Lower leg skin (tissue), 4 donors: ENCODE measurements at regions not wholly inside any gene's neighbourhood (a gene's known extent, or its start where the extent isn't known, plus 50 kb on each side); places are given as distances from the start of the nearest gene placed in this dataset.
"Not testable (repeated sequence)": the region's sequence is repeated elsewhere in the genome, so short reads cannot be mapped to it uniquely, and the experiment has no call there.

Experiments used
- DNase-seq, 2 donors: peaks; one replicate each; pipeline ENCODE4 v3.0.0-alpha.2; 2019; ENCODE audit warnings: low spot score in 2 of 2
- H3K4me3 ChIP-seq: fragments of 200-600 bp; sonication (generic); 2 replicates; pipeline ENCODE4 v1.5.1; 2017; ENCODE audit warnings: mild to moderate bottlenecking, low read depth; ENCODE audit not compliant: poor library complexity, severe bottlenecking
- CTCF ChIP-seq, 3 donors: fragments of 450-650 bp; IDR thresholded peaks; one replicate each; pipeline ENCODE4 v1.5.1; 2016; ENCODE audit warnings: antibody characterized with exemption in 3 of 3, mild to moderate bottlenecking in 3 of 3, moderate library complexity in 2 of 3
- POLR2A ChIP-seq, 2 donors: fragments of 450-650 bp; IDR thresholded peaks; one replicate each; pipeline ENCODE4 v1.6.1; 2016 to 2017; ENCODE audit warnings: antibody characterized with exemption in 2 of 2, mild to moderate bottlenecking in 1 of 2, moderate library complexity in 1 of 2
- WGBS, 2 donors: methylation state at CpG; one replicate each; pipeline ENCODE4 v1.1.5; 2018; 5-methylcytosine and 5-hydroxymethylcytosine counted together
- intact Hi-C: fragments of 100-400 bp; cut with DNase I; formaldehyde crosslinking; loops from one replicate; pipeline ENCODE4 v1.15.0; 2023; ENCODE audit warnings: low total_unique reads

- WGBS, 2 donors, result 20 to 23% methylated on average over 2 of the region's 2 CpGs
- intact Hi-C loops, result no loop called here
- no peak overlapping the region for H3K4me3 ChIP-seq
- TF ChIP-seq POLR2A (IDR thresholded peaks at IDR 0.05), result no peak
- no peak for TF ChIP-seq CTCF (IDR thresholded peaks at IDR 0.05)
- no peak for DNase-seq
Measured at GRCh38 chr5:10019236-10019635, 230.5 kb downstream of the ATPSCKMT start.

- intact Hi-C loops, result no loop called here
- no peak overlapping the region for H3K4me3 ChIP-seq
- 70 to 77% methylated on average over 5 of the region's 5 CpGs for WGBS, 2 donors
- DNase-seq, result no peak
- no peak for TF ChIP-seq POLR2A (IDR thresholded peaks at IDR 0.05)
- TF ChIP-seq CTCF (IDR thresholded peaks at IDR 0.05), result no peak
Measured at GRCh38 chr5:10018201-10019069, 231.3 kb downstream of the ATPSCKMT start.

DNA sequence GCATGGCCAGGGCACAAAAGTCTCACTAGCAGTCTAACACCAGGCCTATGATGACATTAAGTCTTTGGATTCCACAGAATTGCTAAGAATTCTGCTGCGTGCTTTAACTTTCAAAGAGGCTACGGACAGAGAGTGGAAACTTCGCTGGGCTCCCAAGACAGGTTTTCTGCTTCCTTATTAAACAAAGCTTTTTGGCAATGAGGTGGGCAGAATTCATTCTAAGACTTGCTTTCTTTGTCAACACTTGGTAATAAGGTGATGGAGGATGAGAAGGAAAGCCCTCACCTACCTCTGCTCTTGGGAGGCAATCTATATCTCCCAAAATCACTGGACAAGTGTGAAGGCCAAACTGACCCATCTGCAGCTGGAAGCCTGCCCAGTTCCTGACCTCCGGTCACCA, 231.9 kb downstream of the ATPSCKMT start:
- DNase-seq, result no peak
- intact Hi-C loops, result no loop called here
- H3K4me3 ChIP-seq, result no peak overlapping the region
- 69 to 73% methylated on average over 4 of the region's 4 CpGs for WGBS, 2 donors
- TF ChIP-seq POLR2A (IDR thresholded peaks at IDR 0.05) (no peak), CTCF (IDR thresholded peaks at IDR 0.05) (no peak)

DNA sequence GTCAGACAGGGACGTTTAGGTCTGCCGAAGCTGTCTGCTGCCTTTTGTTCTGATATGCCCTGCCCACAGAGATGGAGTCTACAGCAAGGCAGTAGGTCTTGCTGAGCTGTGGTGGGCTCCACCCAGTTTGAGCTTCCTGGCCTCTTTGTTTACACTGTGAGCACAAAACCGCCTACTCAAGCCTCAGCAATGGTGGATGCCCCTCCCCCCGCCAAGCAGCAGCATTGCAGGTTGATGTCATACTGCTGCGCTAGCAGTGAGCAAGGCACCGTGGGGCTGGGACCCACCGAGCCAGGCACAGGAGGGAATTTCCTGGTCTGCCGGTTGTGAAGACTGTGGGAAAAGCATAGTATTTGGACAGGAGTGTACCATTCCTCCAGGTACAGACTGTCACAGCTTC, 233.1 kb downstream of the ATPSCKMT start:
- WGBS, 2 donors, result 81 to 85% methylated on average over 8 of the region's 8 CpGs
- DNase-seq, intact Hi-C loops, H3K4me3 ChIP-seq: not testable (repeated sequence)

- H3K4me3 ChIP-seq, intact Hi-C loops, DNase-seq: not testable (repeated sequence)
- WGBS, 2 donors, result 92% methylated on average over 3 of the region's 3 CpGs
Measured at GRCh38 chr5:10015681-10016080, 234.0 kb downstream of the ATPSCKMT start.

- no peak for DNase-seq
- no peak for TF ChIP-seq CTCF (IDR thresholded peaks at IDR 0.05)
- no peak for TF ChIP-seq POLR2A (IDR thresholded peaks at IDR 0.05)
- intact Hi-C loops, result no loop called here
- 44 to 59% methylated on average over 1 of the region's 1 CpG for WGBS, 2 donors
- no peak overlapping the region for H3K4me3 ChIP-seq
Measured at GRCh38 chr5:10009802-10010201, 239.9 kb downstream of the ATPSCKMT start.

GRCh38 chr5:9987101-9987500, 262.6 kb downstream of the ATPSCKMT start:
- intact Hi-C loops, result no loop called here
- H3K4me3 ChIP-seq, result no peak overlapping the region
- DNase-seq, result no peak
- TF ChIP-seq POLR2A (IDR thresholded peaks at IDR 0.05) (no peak), CTCF (IDR thresholded peaks at IDR 0.05) (no peak)
- 76 to 84% methylated on average over 4 of the region's 4 CpGs for WGBS, 2 donors
